CD14-positive monocyte (primary cell): ENCODE measurements at regions not wholly inside any gene's neighbourhood (a gene's known extent, or its start where the extent isn't known, plus 50 kb on each side); places are given as distances from the start of the nearest gene placed in this dataset.

Experiments
- DNase-seq, 3 donors: peaks; one replicate each; pipeline ENCODE4 v3.0.0-alpha.2; 2011 to 2022
- H2AFZ ChIP-seq: 2 replicates; pipeline ENCODE4 v1.6.0; 2012; ENCODE audit warnings: mild to moderate bottlenecking, low read depth, low read length, inconsistent platforms; ENCODE audit not compliant: insufficient read depth, poor library complexity, severe bottlenecking
- H3K27ac ChIP-seq, 2 donors: 1 replicate in 1 of 2; 2 replicates in 1 of 2; pipeline ENCODE4 v1.5.1; 2012 to 2013; ENCODE audit warnings: low read length in 2 of 2, control low read depth in 1 of 2, inconsistent platforms in 1 of 2, low read depth in 1 of 2, mild to moderate bottlenecking in 1 of 2
- H3K27me3 ChIP-seq, 2 donors: one replicate each; pipeline versions ENCODE4 v1.6.0 to v1.6.1; 2011 to 2013; ENCODE audit warnings: low read length in 2 of 2; ENCODE audit not compliant: control insufficient read depth in 2 of 2, insufficient read depth in 2 of 2
- H3K36me3 ChIP-seq, 2 donors: replicated peaks in 1 of 2; 1 replicate in 1 of 2; 2 replicates in 1 of 2; pipeline versions ENCODE4 v1.5.1 to v1.6.1; 2012 to 2013; ENCODE audit warnings: low read length in 2 of 2, control low read depth in 1 of 2, inconsistent platforms in 1 of 2, mild to moderate bottlenecking in 1 of 2; ENCODE audit not compliant: insufficient read depth in 2 of 2, control insufficient read depth in 1 of 2
- H3K4me1 ChIP-seq, 2 donors: 1 replicate in 1 of 2; 2 replicates in 1 of 2; pipeline versions ENCODE4 v1.5.1 to v1.6.1; 2012 to 2013; ENCODE audit warnings: low read length in 2 of 2, control low read depth in 1 of 2, inconsistent platforms in 1 of 2, mild to moderate bottlenecking in 1 of 2, moderate library complexity in 1 of 2; ENCODE audit not compliant: insufficient read depth in 2 of 2, control insufficient read depth in 1 of 2
- H3K4me2 ChIP-seq: replicated peaks from 2 replicates; pipeline ENCODE3; 2012; ENCODE audit warnings: low read length, moderate library complexity, mild to moderate bottlenecking; ENCODE audit not compliant: poor library complexity, severe bottlenecking; ENCODE audit errors: extremely low read depth
- H3K4me3 ChIP-seq, 3 experiments: fragments of 200-600 bp in 1 of 3; sonication (generic) in 1 of 3; replicated peaks in 1 of 3; 1 replicate in 2 of 3; 2 replicates in 1 of 3; pipeline ENCODE4 v1.5.1; 2011 to 2013; ENCODE audit warnings: low read length in 3 of 3, mild to moderate bottlenecking in 3 of 3, control low read depth in 2 of 3, low read depth in 2 of 3, inconsistent platforms in 1 of 3, moderate library complexity in 1 of 3
- H3K79me2 ChIP-seq: 2 replicates; pipeline ENCODE4 v1.6.0; 2012; ENCODE audit warnings: mild to moderate bottlenecking, control low read depth, inconsistent platforms, low read length, moderate library complexity; ENCODE audit not compliant: insufficient read depth
- H3K9ac ChIP-seq: 2 replicates; pipeline ENCODE4 v1.6.0; 2017; ENCODE audit warnings: low read length, mild to moderate bottlenecking; ENCODE audit not compliant: insufficient read depth, poor library complexity, severe bottlenecking
- H3K9me3 ChIP-seq, 2 donors: replicated peaks in 1 of 2; 1 replicate in 1 of 2; 2 replicates in 1 of 2; pipeline versions ENCODE4 v1.5.1 to v1.6.1; 2012 to 2013; ENCODE audit warnings: low read length in 2 of 2, control low read depth in 1 of 2; ENCODE audit not compliant: control insufficient read depth in 1 of 2, insufficient read depth in 1 of 2
- H4K20me1 ChIP-seq: 2 replicates; pipeline ENCODE4 v1.6.0; 2012; ENCODE audit warnings: mild to moderate bottlenecking, low read length, control low read depth, moderate library complexity; ENCODE audit not compliant: insufficient read depth
- H3K27ac Mint-ChIP-seq, 7 donors: one replicate each; pipeline ENCODE4 v1.8.0; 2020; ENCODE audit warnings: mild to moderate bottlenecking in 7 of 7, mixed read lengths in 7 of 7, moderate library complexity in 6 of 7, inconsistent platforms in 2 of 7
- H3K27me3 Mint-ChIP-seq, 3 donors: one replicate each; pipeline ENCODE4 v1.8.0; 2021 to 2022; ENCODE audit warnings: low read depth in 3 of 3, mild to moderate bottlenecking in 3 of 3, mixed read lengths in 3 of 3, moderate library complexity in 3 of 3, inconsistent platforms in 1 of 3
- H3K36me3 Mint-ChIP-seq, 2 donors: one replicate each; pipeline ENCODE4 v1.8.0; 2020; ENCODE audit warnings: mixed read lengths in 2 of 2, inconsistent platforms in 1 of 2, mild to moderate bottlenecking in 1 of 2
- H3K4me1 Mint-ChIP-seq: one replicate; pipeline ENCODE4 v1.8.0; 2020; ENCODE audit warnings: mild to moderate bottlenecking, mixed read lengths
- H3K4me3 Mint-ChIP-seq, 2 donors: one replicate each; pipeline ENCODE4 v1.8.0; 2020; ENCODE audit warnings: mild to moderate bottlenecking in 2 of 2, mixed read lengths in 2 of 2, moderate library complexity in 1 of 2
- H3K9me3 Mint-ChIP-seq, 7 donors: one replicate each; pipeline ENCODE4 v1.8.0; 2020 to 2022; ENCODE audit warnings: mixed read lengths in 7 of 7, mild to moderate bottlenecking in 6 of 7, moderate library complexity in 6 of 7, inconsistent platforms in 2 of 7
- CTCF ChIP-seq: fragments of 200-600 bp; IDR thresholded peaks from one replicate; pipeline ENCODE4 v1.8.0; 2022; ENCODE audit warnings: antibody characterized with exemption, mild to moderate bottlenecking
- WGBS: methylation state at CpG from one replicate; pipeline ENCODE4 v1.1.5; 2013; ENCODE audit warnings: missing lambda C conversion rate; ENCODE audit not compliant: insufficient coverage; 5-methylcytosine and 5-hydroxymethylcytosine counted together
- intact Hi-C, 2 donors: fragments of 100-400 bp; cut with micrococcal nuclease; formaldehyde crosslinking; loops; one replicate each; pipeline versions ENCODE4 v1.15.0 to v1.15.1; 2023

DNA sequence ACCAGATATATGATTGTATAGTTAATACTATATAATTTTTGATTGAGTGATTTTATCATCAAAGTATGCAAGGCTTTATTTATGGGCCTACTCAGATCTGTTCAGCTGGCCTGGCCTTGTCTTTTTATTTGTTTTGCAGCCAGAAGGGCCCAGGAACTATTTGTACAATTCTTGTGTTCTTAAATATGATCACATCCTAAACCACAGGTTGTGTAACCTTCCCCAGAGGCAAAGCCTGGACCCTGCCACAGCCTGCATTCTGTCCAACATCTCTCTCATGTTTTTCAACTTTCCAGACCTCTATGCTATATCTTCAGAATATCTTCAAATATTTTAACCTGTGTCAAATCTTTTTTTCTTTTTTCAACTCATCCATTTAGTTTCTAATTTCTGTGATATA, 410.4 kb upstream of the MON1B start:
- H3K36me3 ChIP-seq: no peaks in the 10 kb centered on the region
- H3K27me3 ChIP-seq: no peaks in the 10 kb centered on the region
- H3K4me1 Mint-ChIP-seq: no peaks in the 10 kb centered on the region
- H3K4me1 ChIP-seq: no peaks in the 10 kb centered on the region
- no peak overlapping the region for H3K27ac Mint-ChIP-seq
- no peaks in the 10 kb centered on the region for H3K27me3 Mint-ChIP-seq
- no peak overlapping the region for H3K4me3 ChIP-seq
- no peak overlapping the region for H3K4me3 Mint-ChIP-seq
- H4K20me1 ChIP-seq: no peaks in the 10 kb centered on the region
- H3K36me3 Mint-ChIP-seq: no peaks in the 10 kb centered on the region
- peaks cover 0 to 2% (median 0%) of the 10 kb centered on the region in 7 donors for H3K9me3 Mint-ChIP-seq
- no peak overlapping the region for H2AFZ ChIP-seq
- TF ChIP-seq CTCF: no peak
- H3K9me3 ChIP-seq: peaks cover 0 to 7% of the 10 kb centered on the region in 2 donors
- intact Hi-C loops: no loop called here
- no peaks in the 10 kb centered on the region for H3K79me2 ChIP-seq
- no peak overlapping the region for H3K4me2 ChIP-seq
- H3K9ac ChIP-seq: no peak overlapping the region
- no peak for DNase-seq
- no peak overlapping the region for H3K27ac ChIP-seq

GRCh38 chr16:76784530-76784929, 406.5 kb upstream of the MON1B start:
- H3K9me3 Mint-ChIP-seq: peaks cover 0 to 5% (median 2%) of the 10 kb centered on the region in 7 donors
- H3K9ac ChIP-seq: no peak overlapping the region
- H3K4me1 ChIP-seq: no peaks in the 10 kb centered on the region
- no peak overlapping the region for H3K27ac ChIP-seq
- TF ChIP-seq CTCF: no peak
- H3K4me3 ChIP-seq: no peak overlapping the region
- H3K4me3 Mint-ChIP-seq: no peak overlapping the region
- 60% methylated on average over 2 of the region's 5 CpGs for WGBS
- H3K9me3 ChIP-seq: peaks cover 4 to 7% of the 10 kb centered on the region in 2 donors
- no peak overlapping the region for H2AFZ ChIP-seq
- no peak for DNase-seq
- intact Hi-C loops: no loop called here
- no peak overlapping the region for H3K4me2 ChIP-seq
- no peaks in the 10 kb centered on the region for H3K27me3 ChIP-seq
- no peaks in the 10 kb centered on the region for H3K27me3 Mint-ChIP-seq
- no peaks in the 10 kb centered on the region for H3K36me3 Mint-ChIP-seq
- no peak overlapping the region for H3K27ac Mint-ChIP-seq
- no peaks in the 10 kb centered on the region for H3K36me3 ChIP-seq
- H3K79me2 ChIP-seq: no peaks in the 10 kb centered on the region
- H3K4me1 Mint-ChIP-seq: no peaks in the 10 kb centered on the region
- H4K20me1 ChIP-seq: no peaks in the 10 kb centered on the region
